GM12892 (cell line): ENCODE measurements at regions not wholly inside any gene's neighbourhood (a gene's known extent, or its start where the extent isn't known, plus 50 kb on each side); places are given as distances from the start of the nearest gene placed in this dataset.

Experiments used
- POLR2A ChIP-seq: IDR thresholded peaks from 2 replicates; pipeline ENCODE4 v1.6.1; 2011; ENCODE audit warnings: low read depth, low read length, control low read depth
- POLR2AphosphoS5 ChIP-seq: IDR thresholded peaks from 2 replicates; pipeline ENCODE4 v1.6.1; 2011; ENCODE audit warnings: low read depth, low read length, control low read depth
- TAF1 ChIP-seq: IDR thresholded peaks from 2 replicates; pipeline ENCODE4 v1.6.1; 2011; ENCODE audit warnings: low read depth, mild to moderate bottlenecking, control low read depth, low read length, borderline replicate concordance

DNA sequence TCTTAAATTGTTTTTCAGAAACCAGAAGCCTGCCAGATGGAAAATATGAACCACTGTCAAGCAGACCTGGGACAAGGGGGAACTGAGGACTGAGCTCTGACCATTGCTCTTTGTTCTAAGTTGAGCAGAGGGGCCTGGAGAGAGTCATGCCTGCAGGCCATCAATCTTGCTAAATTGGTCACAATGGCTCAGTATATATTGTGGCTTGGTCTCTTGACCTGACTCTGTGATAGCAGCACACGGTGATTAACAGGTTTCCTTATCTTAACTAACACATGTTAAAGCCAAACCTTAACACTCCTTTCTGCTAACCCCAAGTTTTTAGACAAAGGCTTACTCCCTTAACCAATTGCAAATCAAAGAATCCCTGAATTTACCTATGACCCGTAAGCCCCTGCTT lies 1281.2 kb upstream of the NUDT12 start:
- no peak for TF ChIP-seq POLR2A
- no peak for TF ChIP-seq POLR2AphosphoS5
- no peak for TF ChIP-seq TAF1
